Fibroblast of skin of right biceps (primary cell): ENCODE measurements at regions not wholly inside any gene's neighbourhood (a gene's known extent, or its start where the extent isn't known, plus 50 kb on each side); places are given as distances from the start of the nearest gene placed in this dataset.

ENCODE experiments used
- DNase-seq: peaks from one replicate; pipeline ENCODE4 v3.0.0-alpha.2; 2013

GRCh38 chr4:134463771-134464170 lies 262.2 kb upstream of the PABPC4L start:
- DNase-seq, result no peak

GRCh38 chr4:134426821-134427220 lies 225.2 kb upstream of the PABPC4L start:
- no peak for DNase-seq

GRCh38 chr4:134425756-134426155 lies 224.2 kb upstream of the PABPC4L start:
- no peak for DNase-seq

- no peak for DNase-seq
Measured at GRCh38 chr4:134422776-134423175, 221.2 kb upstream of the PABPC4L start.

GRCh38 chr4:134421734-134422133 lies 220.1 kb upstream of the PABPC4L start:
- DNase-seq, result no peak

GRCh38 chr4:134408897-134409296 lies 207.3 kb upstream of the PABPC4L start:
- DNase-seq, result no peak

- no peak for DNase-seq
Measured at GRCh38 chr4:134401798-134402197, 200.2 kb upstream of the PABPC4L start.

- DNase-seq, result no peak
Measured at GRCh38 chr4:134393592-134393991, 192.0 kb upstream of the PABPC4L start.

GRCh38 chr4:134390319-134390718 lies 188.7 kb upstream of the PABPC4L start:
- DNase-seq, result no peak

GRCh38 chr4:134388351-134388750 lies 186.8 kb upstream of the PABPC4L start:
- no peak for DNase-seq

GRCh38 chr4:134382478-134383227 lies 181.1 kb upstream of the PABPC4L start:
- no peak for DNase-seq

- DNase-seq, result no peak
Measured at GRCh38 chr4:134375775-134376174, 174.2 kb upstream of the PABPC4L start.

GRCh38 chr4:134365852-134366251 lies 164.3 kb upstream of the PABPC4L start:
- DNase-seq, result peak; percentile 75

GRCh38 chr4:134364928-134365327 lies 163.3 kb upstream of the PABPC4L start:
- DNase-seq, result no peak

GRCh38 chr4:134345244-134345643 lies 143.7 kb upstream of the PABPC4L start:
- no peak for DNase-seq

- DNase-seq, result no peak
Measured at GRCh38 chr4:134343656-134344055, 142.1 kb upstream of the PABPC4L start.

- DNase-seq, result no peak
Measured at GRCh38 chr4:134343081-134343480, 141.5 kb upstream of the PABPC4L start.

GRCh38 chr4:134337574-134337973 lies 136.0 kb upstream of the PABPC4L start:
- DNase-seq, result peak; percentile 44

- no peak for DNase-seq
Measured at GRCh38 chr4:134328741-134329140, 127.2 kb upstream of the PABPC4L start.

GRCh38 chr4:134327274-134328122 lies 125.9 kb upstream of the PABPC4L start:
- no peak for DNase-seq

GRCh38 chr4:134326866-134327265 lies 125.3 kb upstream of the PABPC4L start:
- no peak for DNase-seq

GRCh38 chr4:134324179-134324578 lies 122.6 kb upstream of the PABPC4L start:
- no peak for DNase-seq

- DNase-seq, result peak; percentile 24
Measured at GRCh38 chr4:134320048-134320447, 118.5 kb upstream of the PABPC4L start.

GRCh38 chr4:134313591-134313990 lies 112.0 kb upstream of the PABPC4L start:
- DNase-seq, result peak; percentile 16
